Activated T-cell treated with anti-CD3 and anti-CD28 coated beads, Interleukin-2, amount 50 U/mL, for 72 hours (primary cell): ENCODE measurements at regions not wholly inside any gene's neighbourhood (a gene's known extent, or its start where the extent isn't known, plus 50 kb on each side); places are given as distances from the start of the nearest gene placed in this dataset.
A peak's percentile ranks its signal among the peaks of the same experiment; 100 is the strongest.

Source experiments
- ATAC-seq, 2 donors: fragments of 150-1000 bp; cut with Tn5 transposase; replicated peaks in 1 of 2; 2 replicates each; pipeline ENCODE4 v1.10.0; 2021; ENCODE audit warnings: moderate library complexity in 2 of 2, mild to moderate bottlenecking in 1 of 2
- DNase-seq, 2 donors: peaks; one replicate each; pipeline ENCODE4 v3.0.0; 2021 to 2022; ENCODE audit warnings: mixed read lengths in 1 of 2
- H3K27ac Mint-ChIP-seq: one replicate; pipeline ENCODE4 v1.8.0; 2022; ENCODE audit warnings: mild to moderate bottlenecking, moderate library complexity, mixed read lengths
- H3K27me3 Mint-ChIP-seq: one replicate; pipeline ENCODE4 v1.8.0; 2022; ENCODE audit warnings: low read depth, mixed read lengths
- H3K36me3 Mint-ChIP-seq, 2 donors: one replicate each; pipeline ENCODE4 v1.8.0; 2022; ENCODE audit warnings: mixed read lengths in 2 of 2, mild to moderate bottlenecking in 1 of 2; ENCODE audit not compliant: insufficient read depth in 2 of 2
- H3K4me1 Mint-ChIP-seq: one replicate; pipeline ENCODE4 v1.8.0; 2022; ENCODE audit warnings: low read depth, mixed read lengths
- H3K4me3 Mint-ChIP-seq, 2 donors: one replicate each; pipeline ENCODE4 v1.8.0; 2022; ENCODE audit warnings: mild to moderate bottlenecking in 2 of 2, mixed read lengths in 2 of 2, moderate library complexity in 2 of 2
- H3K9me3 Mint-ChIP-seq, 2 donors: one replicate each; pipeline ENCODE4 v1.8.0; 2022; ENCODE audit warnings: mixed read lengths in 2 of 2

DNA sequence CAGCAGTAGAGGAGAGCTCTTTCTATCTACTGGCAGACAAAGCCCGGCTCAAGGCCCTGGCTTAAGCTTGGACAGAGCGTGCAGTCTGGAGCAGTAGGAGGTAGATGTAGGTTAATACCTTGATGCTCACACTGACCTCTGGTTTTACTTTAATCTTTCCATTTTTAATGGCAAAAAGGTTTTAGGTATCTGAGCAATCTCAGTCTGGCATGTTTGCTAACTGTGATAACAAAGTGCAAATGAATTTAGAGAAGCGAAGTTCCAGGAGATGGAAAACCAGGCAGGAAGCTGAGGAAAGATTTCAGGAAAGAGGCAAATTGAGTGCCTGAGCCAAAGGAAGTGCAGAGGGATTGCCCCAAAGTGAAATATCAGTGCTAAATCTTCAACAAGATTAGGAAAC, 356.6 kb downstream of the FOXO1 start:
- peaks cover 16 to 22% of the 10 kb centered on the region in 2 donors for H3K36me3 Mint-ChIP-seq
- peaks cover 59% of the 10 kb centered on the region for H3K4me1 Mint-ChIP-seq
- H3K9me3 Mint-ChIP-seq, result peaks cover 7 to 13% of the 10 kb centered on the region in 2 donors
- H3K27me3 Mint-ChIP-seq, result no peaks in the 10 kb centered on the region
- DNase-seq, result no peak
- no peak overlapping the region for H3K4me3 Mint-ChIP-seq
- ATAC-seq, result no peak
- H3K27ac Mint-ChIP-seq, result no peak overlapping the region

DNA sequence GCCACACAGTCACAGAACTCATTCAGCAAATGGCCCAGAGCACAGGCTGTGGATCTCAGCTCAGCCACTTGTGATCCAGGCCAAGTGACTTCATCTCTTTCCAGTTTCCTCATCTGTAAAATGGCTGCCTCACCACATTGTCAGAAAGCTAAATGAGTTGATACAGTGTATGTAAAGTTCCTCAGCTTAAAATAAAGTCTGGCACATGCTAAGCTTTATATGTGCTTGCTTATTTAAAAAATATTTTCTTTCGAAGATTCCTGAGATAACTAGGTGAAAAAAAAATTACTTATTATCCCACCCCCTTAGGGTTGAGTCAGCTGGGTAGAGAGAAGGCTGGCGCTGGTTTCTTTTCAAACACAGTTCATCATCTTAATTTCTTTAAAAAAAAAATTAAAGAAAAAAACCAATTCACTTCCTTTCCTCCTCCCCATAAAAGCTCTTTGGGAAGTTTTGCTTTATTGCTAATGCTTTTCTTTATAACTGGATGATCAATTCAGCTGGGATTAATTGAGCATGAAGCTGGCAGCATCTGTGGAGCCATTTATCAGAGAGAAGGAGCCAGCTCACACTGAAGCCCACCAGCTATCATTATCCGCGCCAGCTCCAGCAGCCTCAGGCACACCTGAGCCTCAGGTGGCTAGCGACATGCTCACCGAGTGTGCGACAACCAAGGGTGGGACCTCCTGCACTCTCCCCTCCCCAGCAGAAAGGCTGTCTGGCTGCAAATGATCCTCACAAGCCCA, 354.9 kb downstream of the FOXO1 start:
- Mint-ChIP-seq H3K4me3 (no peak overlapping the region), H3K4me1 (peaks cover 62% of the 10 kb centered on the region), H3K36me3 (peaks cover 6 to 8% of the 10 kb centered on the region in 2 donors), H3K27ac (no peak overlapping the region), H3K27me3 (no peaks in the 10 kb centered on the region), H3K9me3 (peaks cover 1 to 4% of the 10 kb centered on the region in 2 donors)
- DNase-seq, result no peak
- ATAC-seq, result no peak

DNA sequence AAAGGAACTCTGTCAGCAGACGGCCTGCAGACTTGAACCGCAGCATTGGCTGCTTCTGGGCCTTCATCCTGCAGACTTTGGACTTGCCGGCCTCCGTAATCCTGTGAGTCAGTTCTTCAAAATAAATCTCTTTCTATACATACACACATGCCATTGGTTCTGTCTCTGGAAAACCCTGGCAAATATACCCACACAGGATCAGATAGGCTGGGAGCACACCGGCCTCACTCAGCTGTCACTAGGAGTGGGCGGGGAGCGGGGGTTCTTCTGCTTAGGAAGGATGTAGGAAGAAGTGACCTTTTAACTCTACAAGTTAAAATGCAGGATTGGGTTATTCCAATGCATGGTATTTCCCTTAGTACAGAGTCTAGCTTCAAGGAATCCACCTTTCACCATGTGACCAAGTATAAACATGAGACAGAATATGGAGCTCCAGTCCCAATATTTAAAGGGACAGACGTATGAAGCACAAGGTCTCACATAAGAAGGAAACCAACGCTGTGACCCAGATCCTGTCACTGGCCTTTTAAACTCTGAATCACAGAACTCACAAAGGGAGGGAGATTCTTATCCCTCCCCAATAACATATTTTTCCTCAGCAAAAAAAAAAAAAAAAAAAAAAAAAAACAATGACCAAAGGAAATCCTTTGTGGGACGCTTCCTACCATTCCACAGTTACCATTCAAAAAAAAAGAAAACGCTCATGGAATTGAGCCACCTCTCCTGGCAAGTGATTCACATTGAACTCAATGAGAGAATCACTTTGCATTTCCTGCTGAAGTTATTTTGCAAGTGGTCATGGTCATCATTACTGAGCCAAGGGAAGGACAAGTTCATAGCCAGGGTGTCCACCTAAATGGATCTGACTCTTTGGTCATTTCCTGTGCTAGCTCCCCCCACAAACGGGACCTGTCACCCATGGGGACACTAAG, 352.9 kb downstream of the FOXO1 start:
- Mint-ChIP-seq H3K27me3 (no peaks in the 10 kb centered on the region), H3K4me1 (peaks cover 63% of the 10 kb centered on the region), H3K9me3 (peaks cover 0 to 1% of the 10 kb centered on the region in 2 donors), H3K36me3 (no peaks in the 10 kb centered on the region), H3K27ac (no peak overlapping the region), H3K4me3 (peak overlapping the region in 1 of 2 donors; percentile 19)
- DNase-seq (no peak), ATAC-seq (no peak)

DNA sequence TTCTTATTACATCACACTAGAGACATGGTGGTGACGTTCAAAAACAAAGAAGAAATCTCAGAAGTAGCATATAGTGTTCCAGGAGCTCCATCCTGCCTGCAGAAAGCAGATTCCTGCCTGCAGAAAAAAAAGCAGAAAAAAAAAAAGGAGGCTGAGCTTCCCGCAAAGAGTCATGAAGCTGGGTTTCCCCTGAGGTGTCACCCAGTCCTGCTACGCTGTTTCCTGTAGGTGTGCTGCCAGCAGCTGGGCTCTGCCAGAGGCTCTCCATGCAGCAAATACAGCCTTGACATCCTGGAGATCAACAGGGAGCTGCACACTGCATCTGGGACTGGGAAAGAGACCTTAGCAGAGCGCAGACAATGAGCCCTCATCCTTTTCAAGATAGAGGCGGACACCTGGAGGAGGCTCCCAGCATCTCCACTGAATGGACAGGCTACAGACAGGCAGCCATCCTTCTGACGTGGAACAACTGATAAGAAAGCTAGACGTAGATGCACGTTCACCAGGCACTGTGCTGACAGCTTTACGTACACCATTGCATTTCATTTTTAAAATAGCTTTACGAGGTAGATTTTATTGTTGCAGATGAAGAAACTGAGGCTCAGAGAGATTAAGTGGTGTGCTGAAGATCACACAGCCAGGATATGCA, 350.9 kb downstream of the FOXO1 start:
- peak; percentile 81 to 86 for ATAC-seq
- H3K27me3 Mint-ChIP-seq, result no peaks in the 10 kb centered on the region
- peak overlapping the region; percentile 64 to 86 for H3K4me3 Mint-ChIP-seq
- H3K9me3 Mint-ChIP-seq, result peaks cover 0 to 3% of the 10 kb centered on the region in 2 donors
- peaks cover 0 to 1% of the 10 kb centered on the region in 2 donors for H3K36me3 Mint-ChIP-seq
- H3K4me1 Mint-ChIP-seq, result peaks cover 76% of the 10 kb centered on the region
- peak overlapping the region; percentile 90 for H3K27ac Mint-ChIP-seq
- peak; percentile 63 to 70 for DNase-seq

DNA sequence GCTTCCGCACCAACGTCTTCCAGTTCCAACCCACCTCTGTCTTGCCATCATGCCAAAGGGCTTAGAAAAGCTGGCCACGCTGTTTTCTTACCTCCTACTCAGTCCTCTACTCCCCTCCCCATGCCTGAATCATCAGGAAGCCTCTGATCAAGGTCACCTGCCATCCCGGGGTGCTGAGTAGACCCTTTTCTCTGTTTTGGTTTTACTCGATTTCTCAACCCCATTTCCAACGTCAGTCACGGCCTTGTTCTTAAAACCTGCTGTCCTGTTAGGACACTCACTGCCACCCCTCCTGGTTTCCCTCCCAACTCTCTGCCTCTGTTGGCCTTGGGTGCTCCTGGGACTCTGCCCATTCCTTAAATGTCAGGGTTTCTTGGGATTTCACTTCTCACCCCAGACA, 350.1 kb downstream of the FOXO1 start:
- Mint-ChIP-seq H3K4me1 (peaks cover 78% of the 10 kb centered on the region), H3K4me3 (peak overlapping the region; percentile 64 to 86), H3K27ac (peak overlapping the region; percentile 74), H3K36me3 (peaks cover 0 to 2% of the 10 kb centered on the region in 2 donors), H3K9me3 (peaks cover 0 to 4% of the 10 kb centered on the region in 2 donors), H3K27me3 (no peaks in the 10 kb centered on the region)
- DNase-seq, result peak; percentile 62 to 70
- peak; percentile 84 to 85 for ATAC-seq

DNA sequence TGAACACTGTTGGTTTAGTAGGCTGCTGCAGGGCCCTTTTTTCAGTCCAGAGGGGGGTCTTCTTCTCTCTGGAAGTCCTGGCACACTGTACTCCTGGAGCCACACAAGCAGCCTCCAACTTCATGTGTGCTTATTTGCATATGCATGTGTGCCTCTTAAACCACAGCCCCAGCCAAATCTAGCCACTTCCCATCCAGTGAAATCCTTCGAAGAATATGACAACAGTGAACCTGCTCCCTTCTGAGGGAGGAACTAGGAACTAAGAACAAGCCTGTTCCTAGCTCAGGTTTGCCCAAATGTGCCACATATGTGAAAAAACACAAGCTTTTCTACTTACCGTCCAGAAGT, 348.5 kb downstream of the FOXO1 start:
- Mint-ChIP-seq H3K36me3 (peaks cover 0 to 2% of the 10 kb centered on the region in 2 donors), H3K27me3 (no peaks in the 10 kb centered on the region), H3K9me3 (peaks cover 0 to 4% of the 10 kb centered on the region in 2 donors), H3K27ac (no peak overlapping the region), H3K4me3 (no peak overlapping the region), H3K4me1 (peaks cover 73% of the 10 kb centered on the region)
- ATAC-seq (no peak), DNase-seq (no peak)

DNA sequence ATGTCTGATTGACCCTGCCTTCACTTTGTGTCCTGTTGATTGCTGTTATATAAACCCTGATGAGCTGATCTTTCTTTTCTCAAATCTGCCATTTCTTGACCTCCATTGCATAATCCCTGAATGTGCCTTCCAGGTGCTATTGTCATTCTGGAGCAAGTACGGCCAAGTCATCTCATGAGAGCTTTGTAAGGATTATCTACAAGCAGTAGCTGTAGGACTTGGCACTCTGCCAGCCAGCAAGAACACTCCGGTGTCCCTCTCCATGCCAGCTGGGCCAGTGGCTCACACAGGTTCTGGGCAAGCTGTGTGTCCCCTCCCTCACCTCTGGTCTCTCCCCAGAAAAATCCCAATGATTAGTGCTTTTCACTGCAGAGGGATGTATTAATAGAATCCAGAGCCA, 348.1 kb downstream of the FOXO1 start:
- no peak for ATAC-seq
- no peaks in the 10 kb centered on the region for H3K27me3 Mint-ChIP-seq
- H3K4me3 Mint-ChIP-seq, result no peak overlapping the region
- H3K4me1 Mint-ChIP-seq, result peaks cover 70% of the 10 kb centered on the region
- H3K27ac Mint-ChIP-seq, result no peak overlapping the region
- peaks cover 2 to 6% of the 10 kb centered on the region in 2 donors for H3K36me3 Mint-ChIP-seq
- DNase-seq, result peak in 1 of 2 donors; percentile 7
- peaks cover 2 to 4% of the 10 kb centered on the region in 2 donors for H3K9me3 Mint-ChIP-seq

DNA sequence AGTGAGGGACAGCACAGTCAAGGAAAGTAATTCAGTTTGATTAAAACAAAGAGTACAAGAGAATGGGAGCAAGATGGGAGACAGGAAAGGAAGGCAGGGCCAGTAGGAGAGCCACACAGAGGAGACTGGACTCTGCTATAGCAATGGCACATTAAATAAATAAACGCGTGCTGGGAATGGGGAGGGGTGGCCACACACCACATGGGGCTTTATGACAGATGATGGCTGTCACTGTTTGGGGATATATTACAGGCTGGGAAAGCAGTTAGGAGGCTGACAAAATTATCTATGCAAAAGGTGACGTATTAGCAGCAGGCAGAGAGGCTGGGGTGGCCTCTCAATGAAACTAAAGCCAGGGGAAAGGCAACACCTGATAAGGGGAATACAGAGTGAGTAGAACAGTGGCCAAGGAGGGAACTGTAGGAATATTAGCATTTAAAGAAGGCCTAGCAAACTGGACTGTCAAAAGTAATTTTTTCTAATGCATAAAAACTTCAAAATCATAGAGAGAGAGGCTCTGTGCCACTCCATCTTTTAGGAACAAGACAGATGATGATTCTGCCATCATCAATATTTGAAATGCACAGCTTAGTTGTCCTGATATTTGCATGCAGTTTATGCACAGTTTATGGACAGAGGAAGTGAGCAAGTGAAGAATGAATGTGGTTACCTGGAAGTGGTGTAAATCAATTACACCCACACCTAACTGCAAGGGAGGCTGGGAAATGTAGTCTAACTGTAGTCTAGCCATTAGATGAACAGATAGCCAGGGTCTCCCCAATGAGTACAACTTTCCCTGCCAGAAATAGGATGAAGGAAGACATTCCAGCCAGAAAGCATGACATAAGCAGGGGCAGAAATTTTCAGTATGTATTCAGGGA, 346.5 kb downstream of the FOXO1 start:
- DNase-seq (peak in 1 of 2 donors; percentile 25), ATAC-seq (no peak)
- Mint-ChIP-seq H3K36me3 (peaks cover 6 to 16% of the 10 kb centered on the region in 2 donors), H3K27ac (peak overlapping the region; percentile 75), H3K4me3 (no peak overlapping the region), H3K27me3 (no peaks in the 10 kb centered on the region), H3K9me3 (peaks cover 4 to 5% of the 10 kb centered on the region in 2 donors), H3K4me1 (peaks cover 54% of the 10 kb centered on the region)

DNA sequence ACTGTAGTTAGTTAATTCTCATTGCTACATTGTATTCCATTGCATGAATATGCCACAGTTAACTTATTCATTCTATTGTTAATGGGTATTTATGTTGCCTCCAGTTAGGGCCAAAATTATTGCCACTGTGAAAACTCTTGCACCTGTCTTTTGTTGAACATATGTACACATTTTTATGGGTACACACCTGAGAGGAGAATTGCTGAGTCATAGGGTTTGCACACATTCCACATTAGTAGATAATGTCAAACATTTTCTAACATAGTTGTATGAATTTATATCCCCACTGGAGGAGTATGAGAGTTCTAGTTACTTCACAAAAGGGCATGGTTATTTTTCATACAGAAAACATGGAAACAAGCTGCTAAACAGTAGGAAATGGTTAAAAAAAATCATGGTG, 338.4 kb downstream of the FOXO1 start:
- H3K4me1 Mint-ChIP-seq, result peaks cover 31% of the 10 kb centered on the region
- H3K27ac Mint-ChIP-seq, result no peak overlapping the region
- peaks cover 5 to 6% of the 10 kb centered on the region in 2 donors for H3K9me3 Mint-ChIP-seq
- no peaks in the 10 kb centered on the region for H3K27me3 Mint-ChIP-seq
- H3K36me3 Mint-ChIP-seq, result peaks cover 8 to 20% of the 10 kb centered on the region in 2 donors
- no peak for ATAC-seq
- H3K4me3 Mint-ChIP-seq, result no peak overlapping the region
- DNase-seq, result no peak

DNA sequence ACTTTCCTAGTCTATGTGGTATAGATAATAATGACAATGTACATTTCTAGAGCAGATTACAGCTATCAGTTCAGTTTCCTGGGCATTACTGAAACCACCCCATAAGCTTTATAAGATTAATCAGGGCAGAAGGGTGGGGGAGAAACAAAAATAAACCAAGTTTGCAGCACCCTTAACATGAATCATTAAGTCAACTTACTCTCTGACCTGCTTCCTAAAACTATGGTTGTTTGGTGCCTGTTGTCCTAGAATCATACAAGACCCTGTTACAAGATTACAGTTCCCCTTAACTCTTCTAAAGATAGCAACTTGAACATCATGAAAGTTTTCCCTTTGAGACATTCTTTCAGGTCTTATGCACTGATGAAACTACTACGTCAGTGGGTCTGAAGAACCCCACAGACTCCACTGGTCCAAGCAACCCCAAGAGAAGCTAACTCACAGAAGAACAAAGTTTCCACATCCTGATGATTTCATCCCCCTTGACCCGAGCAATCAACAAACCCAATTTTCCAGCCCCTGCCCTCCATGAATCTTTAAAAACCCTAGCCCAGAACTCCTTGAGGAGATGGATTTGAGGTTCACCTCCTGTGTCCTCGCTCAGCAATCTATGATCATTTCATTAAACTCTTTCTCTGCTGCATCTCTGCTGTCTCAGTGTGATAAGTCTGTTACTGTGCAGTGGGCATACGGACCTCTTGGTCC, 336.5 kb downstream of the FOXO1 start:
- Mint-ChIP-seq H3K27ac (no peak overlapping the region), H3K36me3 (peaks cover 2 to 7% of the 10 kb centered on the region in 2 donors), H3K4me3 (no peak overlapping the region), H3K27me3 (no peaks in the 10 kb centered on the region), H3K4me1 (peaks cover 34% of the 10 kb centered on the region), H3K9me3 (peaks cover 0 to 6% of the 10 kb centered on the region in 2 donors)
- ATAC-seq (no peak), DNase-seq (no peak)

DNA sequence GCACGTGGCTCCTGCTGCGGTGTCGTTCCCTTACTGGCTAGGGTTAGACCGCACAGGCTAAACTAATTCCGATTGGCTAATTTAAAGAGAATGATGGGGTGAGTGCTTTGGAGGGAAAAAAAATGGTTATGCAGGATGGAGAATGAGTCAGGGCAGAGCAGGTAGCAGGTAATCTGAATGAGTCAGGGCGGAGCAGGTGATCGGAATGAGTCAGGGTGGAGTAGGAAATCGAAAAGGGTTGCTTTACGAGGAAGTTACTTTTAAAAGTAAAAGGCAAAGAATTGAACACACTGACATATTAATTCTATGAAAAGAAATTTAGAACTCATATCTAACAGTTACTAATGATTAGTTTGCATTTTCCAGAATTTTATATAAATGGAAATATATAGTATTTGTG, 335.5 kb downstream of the FOXO1 start:
- ATAC-seq, result no peak
- H3K9me3 Mint-ChIP-seq, result peaks cover 0 to 2% of the 10 kb centered on the region in 2 donors

DNA sequence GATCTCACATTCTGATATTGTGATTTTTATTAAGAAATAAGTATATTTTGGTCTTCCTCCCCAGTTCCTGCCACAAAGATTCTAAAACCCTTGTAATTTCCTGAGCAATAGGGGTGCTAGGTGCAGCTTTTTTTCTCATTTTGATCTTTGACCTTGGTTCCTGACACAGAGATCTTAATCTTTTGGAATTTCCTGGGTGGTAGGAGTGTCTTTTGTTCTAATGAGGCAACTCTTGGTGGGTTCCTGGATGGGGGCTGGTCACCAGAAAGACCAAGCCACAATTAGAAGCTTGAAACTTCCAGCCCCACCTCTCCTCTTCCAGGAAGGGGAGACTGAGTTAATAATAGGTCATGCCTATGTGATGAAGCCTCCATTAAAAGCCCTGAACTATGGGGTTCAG, 334.6 kb downstream of the FOXO1 start:
- no peaks in the 10 kb centered on the region for H3K27me3 Mint-ChIP-seq
- no peak overlapping the region for H3K27ac Mint-ChIP-seq
- peaks cover 26% of the 10 kb centered on the region for H3K4me1 Mint-ChIP-seq
- peaks cover 0 to 2% of the 10 kb centered on the region in 2 donors for H3K36me3 Mint-ChIP-seq
- peaks cover 0 to 2% of the 10 kb centered on the region in 2 donors for H3K9me3 Mint-ChIP-seq
- H3K4me3 Mint-ChIP-seq, result no peak overlapping the region
- DNase-seq (no peak), ATAC-seq (no peak)

More for the DNA sequence above, 335.5 kb downstream of the FOXO1 start:
- no peak overlapping the region for H3K4me3 Mint-ChIP-seq
- H3K4me1 Mint-ChIP-seq, result peaks cover 27% of the 10 kb centered on the region
- no peak for DNase-seq
- H3K27me3 Mint-ChIP-seq, result no peaks in the 10 kb centered on the region
- no peak overlapping the region for H3K27ac Mint-ChIP-seq
- H3K36me3 Mint-ChIP-seq, result peaks cover 0 to 2% of the 10 kb centered on the region in 2 donors
